ENCODE measurements at regions not wholly inside any gene's neighbourhood (a gene's known extent, or its start where the extent isn't known, plus 50 kb on each side); places are given as distances from the start of the nearest gene placed in this dataset.

GRCh38 chr18:44238911-44239310 lies 441.8 kb upstream of the SETBP1 start:
- TF ChIP-seq CTCF (IDR thresholded peaks at IDR 0.05): no peak
- no peak for TF ChIP-seq POLR2A (IDR thresholded peaks at IDR 0.05)

All from Peyer's patch (tissue), 4 donors.